ENCODE measurements at regions not wholly inside any gene's neighbourhood (a gene's known extent, or its start where the extent isn't known, plus 50 kb on each side); places are given as distances from the start of the nearest gene placed in this dataset.

DNA sequence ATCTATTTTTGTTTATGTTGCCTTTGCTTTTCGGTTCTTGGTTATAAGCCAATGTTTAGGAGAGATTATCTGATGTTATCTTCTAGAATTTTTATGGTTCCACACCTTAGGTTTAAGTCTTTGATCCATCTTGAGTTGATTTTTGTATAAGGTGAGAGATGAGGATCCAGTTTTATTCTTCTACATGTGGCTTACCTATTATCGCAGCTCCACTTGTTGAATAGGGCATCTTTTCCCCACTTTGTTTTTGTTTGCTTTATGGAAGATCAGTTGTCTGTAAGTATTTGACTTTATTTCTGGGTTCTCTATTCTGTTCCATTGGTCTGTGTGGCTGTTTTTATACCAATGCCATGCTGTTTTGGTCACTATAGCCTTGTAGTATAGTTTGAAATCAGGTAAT lies 927.0 kb downstream of the UQCRFS1 start:
- no peak for DNase-seq (ENCODE audit: low read depth)
- H3K4me3 ChIP-seq (ENCODE audit: low read length): no peak overlapping the region
- TF ChIP-seq CTCF (IDR thresholded peaks at IDR 0.05; ENCODE audit: insufficient read depth, low read depth, low read length, missing control alignments): no peak

- no peak overlapping the region for H3K4me3 ChIP-seq (ENCODE audit: low read length)
- no peak for TF ChIP-seq CTCF (IDR thresholded peaks at IDR 0.05; ENCODE audit: insufficient read depth, low read depth, low read length, missing control alignments)
Measured at GRCh38 chr19:28285078-28285477, 927.9 kb downstream of the UQCRFS1 start.

DNA sequence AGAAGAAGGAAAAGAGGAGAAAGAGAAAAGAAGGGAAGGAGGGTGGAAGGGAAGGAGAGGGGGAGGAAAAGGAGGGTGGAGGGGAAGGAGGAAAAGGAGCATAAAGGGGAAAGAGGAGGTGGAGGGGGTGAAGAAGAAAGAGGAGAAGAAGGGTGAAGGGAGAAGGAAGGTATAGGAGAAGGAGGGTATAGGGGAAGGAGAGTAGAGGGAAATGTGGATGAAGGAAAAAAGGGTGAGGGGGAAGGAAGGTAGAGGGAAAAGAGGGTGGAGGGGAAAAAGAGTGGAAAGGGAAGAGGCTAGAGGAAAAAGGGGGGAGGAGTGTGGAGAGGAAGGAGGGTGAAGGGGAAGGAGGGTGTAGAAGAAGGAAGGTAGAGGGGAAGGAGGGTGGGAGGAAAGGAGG lies 928.6 kb downstream of the UQCRFS1 start:
- DNase-seq (ENCODE audit: low read depth): no peak
- H3K4me3 ChIP-seq (ENCODE audit: low read length): no peak overlapping the region
- TF ChIP-seq CTCF (IDR thresholded peaks at IDR 0.05; ENCODE audit: insufficient read depth, low read depth, low read length, missing control alignments): no peak

More at GRCh38 chr19:28285078-28285477, 927.9 kb downstream of the UQCRFS1 start:
- no peak for DNase-seq (ENCODE audit: low read depth)

DNA sequence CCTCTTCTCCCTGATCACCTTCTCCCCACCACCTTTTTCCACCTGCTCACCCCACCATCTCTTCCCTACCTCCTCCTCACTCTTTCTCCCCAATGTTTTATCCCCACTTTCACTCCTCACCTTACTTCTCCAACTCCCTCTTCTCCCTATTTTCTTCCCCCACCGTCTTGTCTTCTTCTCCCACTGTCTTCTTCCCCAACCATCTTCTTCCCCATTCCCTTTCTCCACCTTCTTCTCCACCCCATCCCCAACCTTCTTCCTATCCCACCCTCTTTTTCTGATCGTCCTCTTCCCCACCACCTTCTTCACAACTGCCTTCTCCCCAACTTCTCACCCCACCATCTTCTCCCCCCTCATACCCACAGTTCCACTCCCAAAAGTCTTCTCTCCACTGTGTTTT lies 929.4 kb downstream of the UQCRFS1 start:
- no peak for DNase-seq (ENCODE audit: low read depth)
- H3K4me3 ChIP-seq (ENCODE audit: low read length): no peak overlapping the region
- TF ChIP-seq CTCF (IDR thresholded peaks at IDR 0.05; ENCODE audit: insufficient read depth, low read depth, low read length, missing control alignments): no peak

DNA sequence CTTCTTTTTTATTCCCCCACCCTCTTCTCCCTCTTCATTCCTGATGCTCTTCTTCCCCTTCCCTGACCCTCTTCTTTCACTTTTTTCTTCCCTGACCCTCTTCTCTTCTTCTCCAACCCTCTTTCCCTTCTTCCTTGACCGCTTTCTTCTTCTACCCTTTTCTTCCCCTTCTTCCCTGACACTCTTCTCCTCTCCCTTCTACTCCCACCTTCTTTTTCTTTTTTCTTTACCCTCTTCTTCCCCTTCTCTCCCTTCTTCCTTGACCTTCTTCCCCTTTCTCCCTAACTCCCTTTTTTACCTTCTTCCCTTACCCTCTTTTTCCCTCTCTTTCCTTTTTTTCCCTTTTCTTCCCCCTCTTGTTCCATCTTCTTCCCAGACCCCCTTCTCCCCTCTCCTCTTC lies 931.3 kb downstream of the UQCRFS1 start:
- TF ChIP-seq CTCF (IDR thresholded peaks at IDR 0.05; ENCODE audit: insufficient read depth, low read depth, low read length, missing control alignments): no peak

GRCh38 chr19:28264556-28264955 lies 948.4 kb downstream of the UQCRFS1 start:
- DNase-seq (ENCODE audit: low read depth): no peak
- no peak overlapping the region for H3K4me3 ChIP-seq (ENCODE audit: low read length)
- TF ChIP-seq CTCF (IDR thresholded peaks at IDR 0.05; ENCODE audit: insufficient read depth, low read depth, low read length, missing control alignments): no peak

More for the DNA sequence above, 931.3 kb downstream of the UQCRFS1 start:
- no peak overlapping the region for H3K4me3 ChIP-seq (ENCODE audit: low read length)
- DNase-seq (ENCODE audit: low read depth): no peak

DNA sequence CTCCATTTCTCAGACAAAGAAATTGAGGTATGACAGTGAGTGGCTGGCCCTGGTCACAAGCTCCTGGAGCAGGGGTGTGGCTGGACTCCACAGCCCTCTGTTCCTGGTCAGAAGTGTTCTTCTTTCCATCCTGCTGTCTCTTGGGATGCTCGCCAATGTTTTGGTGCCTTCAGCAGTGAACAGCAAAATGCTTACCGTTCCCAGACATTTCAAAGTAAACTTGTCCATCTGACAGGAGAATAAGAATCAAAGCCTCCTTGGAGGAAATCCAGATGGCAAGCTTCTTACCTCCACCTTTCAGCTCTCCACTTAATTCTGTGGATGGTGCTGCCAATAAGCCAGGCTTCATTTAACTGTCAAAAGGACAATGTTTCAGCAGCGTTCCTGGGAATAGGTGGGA lies 954.1 kb downstream of the UQCRFS1 start:
- no peak for TF ChIP-seq CTCF (IDR thresholded peaks at IDR 0.05; ENCODE audit: insufficient read depth, low read depth, low read length, missing control alignments)
- no peak overlapping the region for H3K4me3 ChIP-seq (ENCODE audit: low read length)
- no peak for DNase-seq (ENCODE audit: low read depth)

All from epithelial cell of esophagus (primary cell).